Neural cell (in vitro differentiated cells): ENCODE measurements at regions not wholly inside any gene's neighbourhood (a gene's known extent, or its start where the extent isn't known, plus 50 kb on each side); places are given as distances from the start of the nearest gene placed in this dataset.

Experiments used
- H2AFZ ChIP-seq: fragments of 200-600, 300-800 bp; sonication (generic), shearing (Covaris generic); 2 replicates; pipeline ENCODE4 v1.6.0; 2014; ENCODE audit warnings: low read depth, mild to moderate bottlenecking, antibody characterized with exemption, low read length, moderate library complexity
- H3F3A ChIP-seq: fragments of 200-600 bp; shearing (Covaris generic); 2 replicates; pipeline ENCODE4 v1.6.1; 2016; ENCODE audit warnings: mild to moderate bottlenecking, moderate library complexity, mixed read lengths, antibody characterized with exemption, low read length; ENCODE audit not compliant: insufficient read depth, poor library complexity, severe bottlenecking
- H3K27ac ChIP-seq: fragments of 200-600, 300-800 bp; sonication (generic), shearing (Covaris generic); 2 replicates; pipeline ENCODE4 v1.5.1; 2014; ENCODE audit warnings: mild to moderate bottlenecking, low read length, moderate library complexity
- H3K27me3 ChIP-seq: fragments of 300-800, 200-600 bp; sonication (generic), shearing (Covaris generic); 2 replicates; pipeline ENCODE4 v1.6.0; 2014; ENCODE audit warnings: mild to moderate bottlenecking, low read depth, low read length, moderate library complexity; ENCODE audit not compliant: insufficient read depth
- H3K36me3 ChIP-seq: fragments of 300-800, 200-600 bp; sonication (generic), shearing (Covaris generic); 2 replicates; pipeline ENCODE4 v1.5.1; 2014; ENCODE audit warnings: mild to moderate bottlenecking, antibody characterized with exemption, low read length, moderate library complexity; ENCODE audit not compliant: insufficient read depth
- H3K4me2 ChIP-seq: fragments of 300-800, 200-600 bp; sonication (generic), shearing (Covaris generic); 2 replicates; pipeline ENCODE4 v1.6.0; 2014; ENCODE audit warnings: mild to moderate bottlenecking, low read length
- H3K4me3 ChIP-seq: fragments of 300-800, 200-600 bp; sonication (generic), shearing (Covaris generic); 2 replicates; pipeline ENCODE4 v1.5.1; 2014; ENCODE audit warnings: mild to moderate bottlenecking, low read length, moderate library complexity
- H3K79me2 ChIP-seq: fragments of 200-600 bp; shearing (Covaris generic); replicated peaks from 2 replicates; pipeline ENCODE4 v1.6.0; 2014; ENCODE audit warnings: mild to moderate bottlenecking, low read length, moderate library complexity; ENCODE audit not compliant: insufficient read depth
- H3K9ac ChIP-seq: fragments of 300-800, 200-600 bp; sonication (generic), shearing (Covaris generic); 2 replicates; pipeline ENCODE4 v1.6.1; 2016; ENCODE audit warnings: mild to moderate bottlenecking, low read length, mixed read lengths
- H3K9me2 ChIP-seq: fragments of 200-600 bp; shearing (Covaris generic); 2 replicates; pipeline ENCODE4 v1.6.1; 2016; ENCODE audit warnings: mild to moderate bottlenecking, low read length, mixed read lengths; ENCODE audit not compliant: insufficient read depth
- H3K9me3 ChIP-seq: fragments of 200-600, 300-800 bp; sonication (generic), shearing (Covaris generic); 2 replicates; pipeline ENCODE4 v1.6.1; 2016; ENCODE audit warnings: mild to moderate bottlenecking, mixed run types, low read length, moderate library complexity, mixed read lengths
- H4K20me1 ChIP-seq: fragments of 200-600 bp; shearing (Covaris generic); 2 replicates; pipeline ENCODE4 v1.6.1; 2016; ENCODE audit warnings: mild to moderate bottlenecking, mixed run types; ENCODE audit not compliant: insufficient read depth
- CTCF ChIP-seq: fragments of 450-650 bp; IDR thresholded peaks from 2 replicates; pipeline ENCODE4 v1.5.1; 2014; ENCODE audit warnings: antibody characterized with exemption, mild to moderate bottlenecking, moderate library complexity; ENCODE audit not compliant: poor library complexity, severe bottlenecking
- EP300 ChIP-seq: fragments of 450-650 bp; conservative IDR thresholded peaks from 2 replicates; pipeline ENCODE4 v1.6.1; 2014; ENCODE audit warnings: antibody characterized with exemption, mild to moderate bottlenecking, moderate library complexity; ENCODE audit not compliant: poor library complexity, severe bottlenecking
- EZH2 ChIP-seq: fragments of 200-600, 300-800 bp; shearing (Covaris generic), sonication (generic); IDR thresholded peaks from 2 replicates; pipeline ENCODE4 v1.6.1; 2014; ENCODE audit warnings: antibody characterized with exemption, low read length, borderline replicate concordance, mild to moderate bottlenecking; ENCODE audit not compliant: insufficient read depth, poor library complexity, severe bottlenecking
- MXI1 ChIP-seq: fragments of 450-650 bp; conservative IDR thresholded peaks from 2 replicates; pipeline ENCODE4 v1.6.1; 2014; ENCODE audit warnings: antibody characterized with exemption, mild to moderate bottlenecking; ENCODE audit not compliant: poor library complexity, severe bottlenecking
- POLR2AphosphoS5 ChIP-seq: IDR thresholded peaks from 2 replicates; pipeline ENCODE4 v1.6.1; 2012
- RAD21 ChIP-seq: fragments of 450-650 bp; conservative IDR thresholded peaks from 2 replicates; pipeline ENCODE4 v1.6.1; 2014; ENCODE audit warnings: antibody characterized with exemption, mild to moderate bottlenecking, moderate library complexity
- REST ChIP-seq: IDR thresholded peaks from 2 replicates; pipeline ENCODE4 v1.6.1; 2012; ENCODE audit warnings: borderline replicate concordance
- SMC3 ChIP-seq: fragments of 450-650 bp; conservative IDR thresholded peaks from 2 replicates; pipeline ENCODE4 v1.6.1; 2014; ENCODE audit warnings: antibody characterized with exemption, mild to moderate bottlenecking, moderate library complexity; ENCODE audit not compliant: poor library complexity
- TAF1 ChIP-seq: IDR thresholded peaks from 2 replicates; pipeline ENCODE4 v1.6.1; 2012; ENCODE audit warnings: low read depth

GRCh38 chr1:18045203-18045602, 62.4 kb upstream of the IGSF21 start:
- Histone ChIP-seq H3K27me3 (no peaks in the 10 kb centered on the region), H3K4me2 (no peak overlapping the region), H3K27ac (no peak overlapping the region), H3F3A (no peaks in the 10 kb centered on the region), H3K9ac (no peak overlapping the region), H3K4me3 (no peak overlapping the region), H2AFZ (no peak overlapping the region), H3K9me3 (no peaks in the 10 kb centered on the region), H3K9me2 (no peaks in the 10 kb centered on the region), H3K36me3 (no peaks in the 10 kb centered on the region), H4K20me1 (no peaks in the 10 kb centered on the region), H3K79me2 (no peaks in the 10 kb centered on the region)
- TF ChIP-seq CTCF, result no peak
- no peak for TF ChIP-seq EZH2
- no peak for TF ChIP-seq MXI1
- no peak for TF ChIP-seq POLR2AphosphoS5
- TF ChIP-seq EP300, result no peak
- no peak for TF ChIP-seq TAF1

DNA sequence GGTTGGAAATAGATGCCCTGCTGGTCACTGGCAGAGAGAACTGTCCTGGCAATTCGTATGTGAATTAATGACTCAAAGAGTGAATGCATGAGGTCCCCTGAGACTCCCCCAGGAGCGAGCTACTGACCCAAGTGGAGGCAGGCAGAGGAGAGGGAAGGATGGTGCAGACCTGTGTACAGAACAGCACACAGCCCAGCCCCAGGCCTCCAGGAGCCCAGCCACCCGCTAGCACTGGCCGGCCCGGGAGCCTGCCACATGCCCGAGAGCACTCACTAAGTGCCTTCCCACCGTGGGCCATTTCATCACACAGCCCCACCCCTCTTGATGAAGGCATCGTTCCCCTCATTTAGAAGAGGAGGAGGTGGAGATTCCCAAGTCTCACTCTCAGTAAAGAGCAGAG, 62.0 kb upstream of the IGSF21 start:
- H3K4me2 ChIP-seq, result no peak overlapping the region
- no peaks in the 10 kb centered on the region for H3F3A ChIP-seq
- no peak overlapping the region for H3K9ac ChIP-seq
- H3K27ac ChIP-seq, result no peak overlapping the region
- H2AFZ ChIP-seq, result no peak overlapping the region
- H4K20me1 ChIP-seq, result no peaks in the 10 kb centered on the region
- no peak overlapping the region for H3K4me3 ChIP-seq
- H3K9me2 ChIP-seq, result no peaks in the 10 kb centered on the region
- H3K27me3 ChIP-seq, result no peaks in the 10 kb centered on the region
- TF ChIP-seq TAF1, result no peak
- TF ChIP-seq RAD21, result no peak
- TF ChIP-seq POLR2AphosphoS5, result no peak
- TF ChIP-seq MXI1, result no peak
- no peak for TF ChIP-seq REST
- TF ChIP-seq EZH2, result no peak
- no peak for TF ChIP-seq SMC3
- no peak for TF ChIP-seq CTCF
- TF ChIP-seq EP300, result no peak
- H3K79me2 ChIP-seq, result no peaks in the 10 kb centered on the region
- H3K9me3 ChIP-seq, result no peaks in the 10 kb centered on the region
- H3K36me3 ChIP-seq, result no peaks in the 10 kb centered on the region
